HG03354 (cell line): ENCODE measurements at regions not wholly inside any gene's neighbourhood (a gene's known extent, or its start where the extent isn't known, plus 50 kb on each side); places are given as distances from the start of the nearest gene placed in this dataset.

Experiments used
- ATAC-seq: cut with Tn5 transposase; IDR thresholded peaks from one replicate; pipeline ENCODE4 v1.9.1; 2021; ENCODE audit warnings: mild to moderate bottlenecking; ENCODE audit not compliant: unreplicated experiment, poor library complexity, severe bottlenecking

GRCh38 chr7:67777119-67777518 is 780.5 kb downstream of the TYW1 start:
- ATAC-seq, result no peak

GRCh38 chr7:67781841-67782240 is 785.2 kb downstream of the TYW1 start:
- no peak for ATAC-seq

- no peak for ATAC-seq
Measured at GRCh38 chr7:67786021-67786420, 789.4 kb downstream of the TYW1 start.

DNA sequence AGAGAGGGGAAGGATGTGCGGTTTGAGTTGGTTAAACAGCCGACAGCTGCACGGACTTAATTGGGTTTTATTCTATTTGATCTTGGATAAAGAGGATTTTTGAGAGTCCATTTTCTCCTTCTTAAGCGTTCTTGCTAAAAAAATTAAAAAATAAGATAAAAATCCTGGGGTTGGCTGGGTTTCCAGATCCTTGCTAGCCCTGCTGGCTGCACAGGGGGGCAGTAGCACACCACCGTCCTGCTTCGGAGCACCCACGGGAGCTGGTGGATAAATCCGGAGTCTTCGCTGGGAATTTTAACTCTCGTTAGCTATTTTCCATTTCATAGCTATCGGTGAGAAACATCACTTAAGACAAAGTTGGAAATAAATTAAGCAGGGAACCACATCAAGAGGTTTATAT is 792.0 kb downstream of the TYW1 start:
- ATAC-seq, result no peak

GRCh38 chr7:67791918-67792317 is 795.3 kb downstream of the TYW1 start:
- ATAC-seq, result no peak

DNA sequence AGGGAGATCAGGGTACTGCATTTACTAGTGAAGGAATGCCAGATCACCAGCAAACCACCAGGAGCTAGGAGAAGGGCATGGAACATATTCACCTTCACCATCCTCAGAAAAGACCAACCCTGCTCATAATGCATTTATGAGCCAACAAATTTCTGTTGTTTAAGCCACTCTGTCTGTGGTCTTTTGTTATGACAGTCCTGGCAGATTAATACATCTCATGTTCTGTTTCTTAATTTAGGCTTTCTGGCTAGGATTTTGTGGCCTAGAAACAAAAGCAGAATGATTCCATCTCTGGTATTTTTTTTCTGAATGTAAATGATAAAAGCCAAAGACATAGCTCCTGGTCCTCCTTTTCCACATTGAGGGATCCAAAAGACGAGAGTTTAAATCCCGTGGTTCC is 797.9 kb downstream of the TYW1 start:
- ATAC-seq, result no peak

DNA sequence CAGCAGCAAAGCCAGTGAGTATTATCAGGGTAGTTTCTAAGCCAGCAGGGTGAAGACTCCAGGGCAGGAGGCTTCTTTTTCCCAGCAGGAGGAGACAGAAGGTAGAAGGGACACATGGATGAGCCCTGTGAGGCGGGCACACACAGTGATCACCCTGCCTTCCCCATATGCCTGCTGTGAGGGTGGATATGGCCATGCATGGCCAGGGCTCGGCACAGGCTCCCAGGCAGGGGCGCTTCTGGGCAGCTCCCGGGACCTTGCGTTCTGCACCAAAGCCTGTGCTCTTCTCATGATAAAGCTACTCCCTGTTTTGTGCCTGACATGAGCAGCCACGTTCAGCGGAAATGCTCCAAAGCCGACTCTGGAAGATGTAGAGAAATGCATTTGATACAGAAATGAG is 807.2 kb downstream of the TYW1 start:
- ATAC-seq, result no peak

DNA sequence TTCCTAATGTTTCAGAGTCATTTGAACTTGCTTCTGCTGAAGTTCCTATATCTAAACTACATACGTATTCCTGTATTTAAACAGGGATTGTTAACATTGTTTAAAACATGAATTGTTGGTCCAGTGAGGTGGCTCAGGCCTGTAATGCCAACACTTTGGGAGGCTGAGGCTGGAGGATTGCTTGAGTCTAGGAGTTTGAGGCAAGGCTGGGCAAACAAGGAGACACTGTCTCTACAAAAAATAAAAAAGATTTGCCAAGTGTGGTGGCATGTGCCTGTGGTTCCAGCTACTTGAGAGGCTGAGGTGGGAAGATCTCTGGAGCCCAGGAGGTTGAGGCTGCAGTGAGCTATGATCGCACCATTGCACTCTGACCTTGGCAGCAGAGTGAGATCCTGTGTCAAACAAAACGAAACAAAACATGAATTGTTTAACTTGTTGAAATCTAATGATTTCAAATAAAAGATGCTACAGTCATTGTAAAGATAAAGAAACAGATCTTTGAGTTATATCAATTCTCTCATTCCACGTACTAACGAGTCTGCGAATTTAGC is 809.4 kb downstream of the TYW1 start:
- no peak for ATAC-seq

GRCh38 chr7:67807826-67808225 is 811.2 kb downstream of the TYW1 start:
- no peak for ATAC-seq

GRCh38 chr7:67809586-67809985 is 813.0 kb downstream of the TYW1 start:
- no peak for ATAC-seq

DNA sequence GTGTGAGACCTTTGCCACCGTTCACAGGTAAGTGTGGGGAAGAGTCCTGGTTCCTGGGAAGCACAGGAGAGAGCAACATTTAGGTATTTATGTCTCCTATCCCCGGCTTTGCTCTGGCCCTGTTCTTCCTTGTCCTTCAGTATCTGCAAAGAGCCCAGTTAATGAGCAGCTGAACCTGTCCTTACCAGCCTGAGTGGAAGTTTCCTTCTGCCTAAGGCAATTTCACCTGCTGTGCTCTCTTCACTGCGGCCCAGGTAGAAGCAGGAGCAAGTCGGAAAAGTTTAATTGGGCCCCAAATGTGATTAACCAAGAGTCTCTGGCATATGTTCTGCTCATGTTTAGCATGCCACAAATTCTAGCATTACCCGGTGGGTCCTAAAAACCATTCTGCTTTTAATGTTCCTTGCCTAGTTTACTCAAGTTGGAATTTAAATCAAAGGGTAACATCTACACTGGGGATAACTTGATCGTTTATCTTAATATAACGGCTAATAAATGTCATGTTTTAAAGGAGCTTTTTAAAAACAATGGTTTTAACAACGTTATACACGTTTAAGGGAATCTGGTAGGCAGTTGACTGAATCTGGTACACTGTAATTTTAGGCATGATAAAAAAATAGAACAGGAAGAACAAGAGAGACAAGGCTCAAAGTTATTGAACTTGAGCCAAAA is 817.1 kb downstream of the TYW1 start:
- ATAC-seq, result no peak

GRCh38 chr7:67817481-67817880 is 820.8 kb downstream of the TYW1 start:
- no peak for ATAC-seq

DNA sequence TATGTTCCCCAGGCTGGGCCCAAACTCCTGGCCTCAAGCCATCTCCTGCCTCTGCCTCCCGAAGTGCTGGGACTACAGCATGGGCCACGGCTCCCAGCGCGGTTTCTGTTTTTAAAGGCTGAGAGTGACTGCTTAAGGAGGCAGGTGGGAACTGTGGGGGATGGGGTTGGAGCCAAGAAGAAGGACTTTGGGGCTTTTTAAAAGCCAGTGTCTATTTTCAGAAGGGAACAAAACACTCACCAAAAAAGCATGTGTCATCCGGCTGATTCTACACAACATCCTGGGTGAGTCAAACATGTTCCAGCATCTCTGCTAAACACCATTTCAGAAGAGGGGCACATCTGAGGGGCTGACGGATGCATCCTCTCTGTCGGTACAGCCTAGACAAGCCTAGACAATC is 824.5 kb downstream of the TYW1 start:
- no peak for ATAC-seq

DNA sequence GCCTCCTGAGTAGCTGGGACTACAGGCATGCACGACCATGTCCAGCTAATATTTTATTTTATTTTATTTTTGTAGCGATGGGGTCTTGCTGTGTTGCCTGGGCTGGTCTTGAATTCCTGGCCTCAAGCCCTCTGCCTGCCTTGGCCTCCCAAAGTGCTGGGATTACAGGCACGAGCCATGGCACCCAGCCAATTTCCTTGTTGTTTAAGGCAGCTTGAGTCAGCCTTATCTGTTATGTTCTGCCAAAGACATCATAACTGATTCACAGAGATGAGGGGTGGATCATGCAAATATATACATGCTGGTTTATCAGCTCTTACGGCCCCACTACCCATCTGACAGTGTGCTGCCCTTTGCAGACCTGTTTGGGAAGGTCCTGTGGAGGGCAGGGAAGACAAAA is 826.7 kb downstream of the TYW1 start:
- ATAC-seq, result no peak

- ATAC-seq, result no peak
Measured at GRCh38 chr7:67825356-67825755, 828.7 kb downstream of the TYW1 start.

DNA sequence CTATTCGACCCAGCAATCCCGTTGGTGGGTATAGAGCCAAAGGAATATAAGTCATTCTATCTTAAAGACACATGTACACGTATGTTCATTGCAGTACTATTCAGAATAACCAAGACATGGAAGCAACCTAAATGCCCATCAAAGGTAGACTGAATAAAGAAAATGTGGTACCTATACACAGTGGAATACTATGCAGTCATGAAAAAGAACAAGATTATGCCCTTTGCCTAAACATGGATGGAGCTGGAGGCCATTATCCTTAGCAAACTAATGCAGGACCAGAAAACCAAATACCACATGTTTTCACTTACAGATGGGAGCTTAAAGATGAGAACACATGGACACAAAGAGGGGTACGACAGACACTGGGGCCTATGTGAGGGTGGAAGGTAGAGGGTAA is 845.3 kb downstream of the TYW1 start:
- no peak for ATAC-seq

- ATAC-seq, result no peak
Measured at GRCh38 chr7:67842571-67842970, 845.9 kb downstream of the TYW1 start.

- no peak for ATAC-seq
Measured at GRCh38 chr7:67843001-67843565, 846.5 kb downstream of the TYW1 start.

GRCh38 chr7:67843615-67844014 is 847.0 kb downstream of the TYW1 start:
- no peak for ATAC-seq

GRCh38 chr7:67847092-67847787 is 850.6 kb downstream of the TYW1 start:
- no peak for ATAC-seq
